ENCODE measurements at regions not wholly inside any gene's neighbourhood (a gene's known extent, or its start where the extent isn't known, plus 50 kb on each side); places are given as distances from the start of the nearest gene placed in this dataset.

- TF ChIP-seq CTCF (IDR thresholded peaks at IDR 0.05; ENCODE audit: insufficient read depth, low read length, poor library complexity, severe bottlenecking): no peak
- no peak for TF ChIP-seq EZH2phosphoT487 (conservative IDR thresholded peaks at IDR 0.05; ENCODE audit: low read length)
Observed at GRCh38 chr6:6505111-6505510, 83.4 kb upstream of the LY86 start.
